ENCODE measurements at regions not wholly inside any gene's neighbourhood (a gene's known extent, or its start where the extent isn't known, plus 50 kb on each side); places are given as distances from the start of the nearest gene placed in this dataset.
"Not testable (repeated sequence)": the region's sequence is repeated elsewhere in the genome, so short reads cannot be mapped to it uniquely, and the experiment has no call there.

DNA sequence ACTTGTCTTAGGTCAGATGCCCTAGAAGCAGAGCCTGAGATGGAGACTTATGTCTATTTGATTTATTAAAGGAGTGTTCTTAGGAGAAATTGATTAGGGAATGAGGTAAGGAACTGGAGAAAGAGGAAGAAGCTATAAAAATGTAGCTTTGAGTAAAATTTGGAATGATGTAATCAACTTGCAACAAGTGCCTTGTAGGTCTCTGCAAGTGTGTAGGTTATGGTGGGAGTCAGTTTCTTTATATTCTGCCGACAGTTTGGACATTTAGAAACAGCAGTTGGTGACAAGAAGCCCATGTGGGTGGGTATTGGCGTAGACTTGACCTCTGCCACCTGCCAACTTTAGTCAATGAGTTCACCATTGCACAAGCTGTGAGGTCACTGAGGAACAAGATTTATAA is 986.5 kb downstream of the CDH18 start:
- DNase-seq: no peak

DNA sequence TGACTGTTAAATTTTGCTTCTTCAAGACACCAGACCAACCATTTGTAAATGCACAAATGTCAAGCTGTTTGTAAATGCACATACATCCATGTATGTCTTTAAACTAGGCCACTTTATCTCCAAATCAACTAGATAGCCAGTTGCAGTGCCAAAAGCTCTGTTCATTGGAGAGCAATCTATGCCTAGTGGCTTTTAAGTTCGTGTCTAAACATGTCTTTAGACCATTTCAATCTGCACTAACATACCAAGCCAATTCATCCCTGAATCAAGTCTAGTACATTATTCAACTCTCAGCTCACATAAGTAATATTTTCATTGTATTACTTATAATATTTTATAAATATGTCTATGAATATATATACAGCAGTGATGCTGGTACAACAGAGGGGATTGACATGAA is 985.9 kb downstream of the CDH18 start:
- DNase-seq: no peak

DNA sequence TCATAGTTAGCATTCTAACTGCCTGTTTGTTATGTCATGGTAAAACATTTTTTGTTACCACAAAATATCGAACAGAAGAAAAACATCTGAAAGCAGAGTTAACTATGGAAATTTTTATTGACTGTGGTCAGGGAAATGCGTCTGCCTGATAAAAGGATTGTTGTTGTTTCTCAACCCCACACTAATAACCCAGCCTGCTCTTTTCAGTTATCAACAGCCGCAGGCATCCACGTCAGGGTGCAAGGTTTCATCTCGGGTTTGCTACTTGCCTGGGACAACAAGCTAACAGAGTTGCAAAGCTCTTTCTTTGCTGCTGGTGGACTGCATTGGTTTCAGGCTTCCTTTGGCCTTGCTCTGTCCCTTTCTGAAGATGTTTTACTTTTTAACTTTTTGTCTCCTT is 969.2 kb downstream of the CDH18 start:
- DNase-seq: no peak

DNA sequence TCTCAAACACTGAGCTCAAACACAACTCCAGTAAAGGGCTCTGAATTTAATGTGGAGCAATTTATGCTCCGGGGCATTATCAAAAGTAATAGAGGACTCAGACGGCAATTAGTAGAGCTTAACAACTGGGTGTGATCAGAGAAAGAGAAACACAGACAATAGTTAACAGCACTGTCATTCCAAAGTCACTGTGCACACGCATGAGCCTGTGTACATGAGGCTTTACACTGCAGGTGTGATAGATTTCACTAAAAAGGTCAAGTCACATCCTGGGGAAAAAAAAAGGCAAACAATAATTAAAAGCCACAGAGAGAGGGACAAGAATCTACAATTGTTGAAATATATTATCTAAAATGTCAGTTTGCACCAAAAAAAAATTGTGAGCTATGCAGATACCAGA is 956.5 kb downstream of the CDH18 start:
- DNase-seq: no peak

DNA sequence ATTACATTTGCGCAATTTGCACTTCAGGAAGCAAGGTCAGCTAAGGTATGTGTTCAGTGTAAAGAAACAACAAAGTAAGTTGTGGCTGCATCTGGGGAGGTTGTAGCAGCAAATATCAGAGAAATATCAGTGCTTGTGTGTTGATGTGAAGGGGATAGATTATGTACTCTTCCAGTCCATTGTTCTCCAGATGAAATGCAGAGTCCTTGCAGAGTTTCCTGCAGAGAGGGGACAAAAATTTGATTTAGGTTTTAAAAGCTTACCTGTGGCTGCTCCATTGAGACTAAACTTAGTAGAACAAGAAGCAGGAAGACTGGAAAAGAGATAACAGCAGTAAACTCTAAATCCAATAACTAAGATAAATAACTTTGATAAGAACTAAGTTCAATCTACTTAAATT is 952.2 kb downstream of the CDH18 start:
- no peak for DNase-seq

DNA sequence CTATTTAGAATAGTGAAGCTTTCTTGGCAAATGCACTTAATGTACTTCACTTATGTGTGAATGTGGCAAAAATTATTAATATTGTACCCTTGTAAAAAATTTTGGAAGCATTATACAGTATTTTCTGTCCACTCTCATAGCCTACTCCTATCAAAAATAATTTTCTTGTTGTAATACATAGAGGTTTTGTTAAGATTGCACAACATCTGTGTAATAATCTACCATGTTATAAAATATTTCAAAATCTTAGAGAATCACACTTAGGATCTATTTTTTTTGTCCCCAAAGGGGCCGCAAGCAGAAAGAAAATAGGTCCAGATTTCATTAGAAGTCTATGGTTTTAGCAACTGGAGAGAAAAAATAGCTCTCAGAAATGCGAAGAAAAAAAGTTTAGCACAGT is 945.9 kb downstream of the CDH18 start:
- no peak for DNase-seq

DNA sequence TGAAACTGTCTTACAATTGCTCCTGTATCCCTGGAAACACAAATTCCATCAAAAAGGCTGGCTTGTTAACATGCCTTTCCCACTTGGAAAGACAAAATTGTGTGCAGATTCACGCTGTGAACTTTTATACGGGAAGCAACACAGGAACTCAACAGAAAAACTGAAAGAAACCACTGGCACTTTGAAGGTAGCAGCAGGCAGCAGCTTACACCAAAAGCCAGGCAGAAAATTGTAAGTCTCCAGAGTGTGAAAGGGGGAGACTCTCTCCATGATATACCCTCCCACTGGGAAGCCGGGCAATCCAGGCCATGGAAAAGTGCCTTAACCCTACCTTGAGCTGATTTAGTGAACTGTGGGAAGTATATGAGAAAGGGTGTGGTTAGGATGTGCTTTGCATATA is 943.7 kb downstream of the CDH18 start:
- no peak for DNase-seq

DNA sequence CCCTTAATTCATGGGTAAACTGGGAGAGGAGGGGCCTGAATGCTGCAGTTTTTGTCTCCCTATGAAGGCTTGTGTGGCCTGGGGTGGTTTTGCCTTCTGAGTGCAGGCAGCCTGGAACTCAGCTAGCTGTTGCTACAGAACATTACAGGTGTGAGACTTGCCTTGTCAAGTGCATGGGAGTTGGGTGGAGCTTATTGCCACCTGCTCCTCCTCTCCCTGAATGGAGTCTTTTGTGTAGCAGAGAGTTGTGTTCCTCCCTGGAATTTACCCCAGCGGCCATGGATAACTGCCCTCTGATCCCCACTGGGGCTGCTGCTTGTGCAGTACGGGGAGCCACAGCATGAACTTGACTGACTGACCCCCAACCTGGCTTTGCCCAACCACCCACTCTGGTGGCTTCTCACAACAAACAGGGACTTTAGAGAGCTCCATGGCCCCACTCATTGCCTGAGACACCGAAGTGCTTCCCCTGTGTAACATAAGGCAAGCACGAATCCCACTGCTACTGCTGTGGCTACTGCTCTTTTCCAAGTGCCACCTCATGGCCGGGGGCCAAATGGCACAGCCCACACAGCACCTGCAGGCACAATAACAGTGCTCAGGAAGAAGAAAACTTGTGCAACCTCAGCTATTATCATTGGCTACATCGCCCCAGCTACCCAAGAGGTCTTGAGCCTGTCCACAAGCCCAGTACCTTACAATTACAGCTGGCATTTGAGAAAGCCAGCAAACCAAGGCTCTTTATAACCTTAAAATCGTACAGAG is 942.9 kb downstream of the CDH18 start:
- DNase-seq: no peak

DNA sequence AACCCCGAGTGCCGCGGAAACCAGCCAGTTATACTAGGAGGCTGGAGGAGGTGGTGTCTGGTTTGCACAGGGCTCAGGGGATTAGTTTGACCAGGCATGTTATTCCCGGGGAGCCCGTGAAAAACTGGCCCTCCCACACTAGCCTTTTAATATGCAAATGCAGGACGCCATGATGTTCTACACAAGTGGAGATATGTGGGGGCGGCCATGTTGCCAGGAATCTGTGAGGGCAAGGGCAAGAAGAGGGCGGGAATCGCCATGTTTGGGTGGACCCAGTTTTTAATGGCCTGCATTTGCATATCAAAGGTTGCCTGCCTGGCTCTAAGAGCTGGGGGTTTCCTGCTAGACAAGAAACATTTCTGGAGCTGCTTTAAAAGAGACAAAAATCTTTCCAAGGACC is 940.7 kb downstream of the CDH18 start:
- no peak for DNase-seq

DNA sequence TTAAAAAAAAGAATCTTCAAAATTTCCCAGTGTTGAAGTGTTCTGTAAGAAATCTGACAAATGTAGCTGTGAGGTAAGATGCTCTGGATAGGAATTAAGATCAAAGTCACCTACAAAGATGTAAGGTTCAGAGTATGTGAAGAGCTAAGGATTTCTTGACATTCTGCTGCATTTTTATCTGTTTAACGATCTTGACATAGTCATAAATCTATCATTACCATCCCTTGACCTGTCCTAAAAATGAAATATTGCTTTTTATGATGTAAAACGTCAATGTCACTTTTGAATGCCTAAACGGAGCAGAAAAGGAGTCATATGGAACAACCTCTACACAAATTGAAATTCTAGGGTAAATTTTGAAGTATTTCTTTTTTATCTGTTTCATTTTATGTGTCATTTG is 939.3 kb downstream of the CDH18 start:
- no peak for DNase-seq

DNA sequence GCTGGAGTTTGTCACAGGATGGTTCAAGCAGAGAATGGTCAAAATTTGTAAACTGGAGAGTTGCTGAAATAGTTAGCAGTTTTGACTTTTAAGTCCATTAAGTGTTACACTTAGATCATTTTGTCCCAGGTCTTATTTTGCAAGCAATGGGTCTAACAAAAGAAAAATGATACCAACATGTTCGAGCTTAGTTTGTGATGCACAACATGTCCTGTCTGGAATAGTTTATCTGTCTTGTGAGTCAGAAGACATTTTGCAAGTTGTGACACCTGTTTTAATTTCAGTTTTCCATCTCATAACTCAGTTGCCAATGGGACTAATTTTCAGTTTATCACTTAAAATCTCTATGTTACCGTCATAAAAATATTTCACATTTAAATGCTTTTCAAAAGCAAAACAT is 929.8 kb downstream of the CDH18 start:
- DNase-seq: no peak

DNA sequence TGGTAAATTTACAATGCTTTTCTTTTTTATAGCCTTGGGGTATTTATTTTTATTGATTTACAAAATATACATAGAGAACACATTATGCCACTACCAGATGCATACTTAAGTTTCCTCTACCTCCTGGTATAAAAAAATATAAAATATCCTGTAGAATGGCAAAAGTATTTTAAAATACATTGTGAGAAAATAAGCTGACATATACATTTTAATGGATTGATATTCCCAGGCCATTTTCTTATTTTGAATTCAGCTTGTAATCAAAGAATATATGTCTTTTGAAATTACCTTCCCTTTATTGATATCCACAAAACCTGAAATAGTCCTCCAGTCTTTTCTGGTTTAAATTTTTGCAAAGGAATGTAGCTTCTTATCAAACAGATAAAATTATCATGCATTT is 923.9 kb downstream of the CDH18 start:
- no peak for DNase-seq

DNA sequence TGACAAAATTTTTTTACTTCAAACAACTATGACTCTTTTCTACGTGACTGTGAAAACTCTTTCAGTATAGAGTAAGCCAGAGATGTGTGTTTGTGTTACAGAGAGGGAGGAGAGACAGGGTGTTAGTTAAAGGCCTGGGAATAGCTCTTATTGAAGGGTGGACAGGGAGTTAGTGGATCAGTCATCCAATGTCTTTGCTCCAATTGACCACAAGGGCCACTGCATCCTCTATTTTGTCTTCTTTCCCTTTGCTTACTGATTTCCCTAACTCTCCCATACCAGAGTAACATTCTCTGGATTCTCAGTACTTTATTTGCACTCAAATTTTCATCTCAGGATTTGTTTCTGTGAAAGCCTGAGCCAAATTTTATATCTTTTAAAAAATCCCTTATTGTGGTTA is 920.3 kb downstream of the CDH18 start:
- no peak for DNase-seq

DNA sequence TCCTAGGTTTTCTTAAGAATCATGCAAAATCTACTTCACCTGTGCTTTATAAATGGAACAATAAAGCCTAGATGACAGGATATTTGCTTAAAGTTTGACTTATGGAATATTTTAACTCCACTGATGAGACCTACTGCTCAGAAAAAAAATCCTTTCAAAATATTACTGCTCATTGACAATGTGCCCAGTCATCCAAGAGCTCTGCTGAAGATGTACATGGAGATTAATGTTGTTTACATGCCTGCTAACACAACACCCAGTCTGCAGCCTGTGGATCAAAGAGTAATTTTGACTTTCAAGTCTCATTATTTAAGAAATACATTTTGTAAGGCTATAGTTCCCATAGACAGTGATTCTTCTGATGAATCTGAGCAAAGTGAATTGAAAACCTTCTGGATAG is 889.6 kb downstream of the CDH18 start:
- no peak for DNase-seq

DNA sequence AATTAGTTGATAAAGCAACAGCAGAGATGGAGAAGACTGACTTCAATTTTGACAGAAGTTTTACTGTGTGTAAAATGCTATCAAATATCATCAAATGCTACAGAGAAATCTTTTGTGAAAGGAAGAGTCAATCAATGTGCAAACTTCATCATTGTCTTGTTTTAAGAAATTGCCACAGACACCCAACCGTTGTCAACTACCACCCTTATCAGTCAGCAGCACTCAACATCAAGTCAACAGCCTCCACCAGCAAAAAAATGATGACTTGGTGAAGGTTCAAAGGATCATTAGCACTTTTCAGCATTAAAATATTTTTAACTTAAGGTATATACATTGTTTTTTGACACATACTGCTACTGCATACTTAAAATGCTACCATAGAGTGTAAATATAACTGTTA is 888.8 kb downstream of the CDH18 start:
- no peak for DNase-seq

DNA sequence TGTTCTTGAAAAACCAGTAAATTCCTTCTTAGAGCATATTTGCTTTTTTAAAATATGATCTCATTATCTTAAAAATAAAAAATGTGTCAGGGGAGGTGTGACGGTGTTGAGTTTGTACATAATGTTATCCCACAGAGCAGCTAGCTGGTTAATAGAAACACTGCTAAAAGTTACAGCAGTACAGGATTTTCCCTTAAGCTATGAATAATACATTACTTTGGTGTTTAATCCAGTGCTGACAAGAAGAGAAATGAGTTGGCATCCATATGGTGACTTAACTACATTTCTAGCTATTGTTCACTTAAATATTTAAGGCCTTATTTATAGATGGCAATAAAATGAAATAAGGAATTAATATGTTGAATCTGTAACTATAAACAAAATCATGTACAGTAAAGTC is 883.1 kb downstream of the CDH18 start:
- DNase-seq: no peak

DNA sequence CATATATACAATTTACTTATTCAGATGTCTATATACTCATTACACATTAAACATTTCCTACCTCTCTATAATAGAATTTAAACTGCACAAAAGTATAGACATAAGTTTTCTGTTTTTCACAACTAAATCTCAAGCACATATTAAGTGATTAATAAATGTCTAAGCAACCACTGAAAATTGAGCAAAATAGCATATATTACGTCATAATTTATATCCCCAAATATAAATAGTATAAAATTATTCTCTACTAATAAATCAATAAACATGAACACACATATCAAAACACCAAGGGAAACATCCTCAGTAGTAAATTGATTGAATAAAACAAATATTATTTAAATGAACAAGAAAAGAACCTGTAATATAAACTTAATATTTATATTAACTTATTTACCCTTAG is 865.1 kb downstream of the CDH18 start:
- no peak for DNase-seq

DNA sequence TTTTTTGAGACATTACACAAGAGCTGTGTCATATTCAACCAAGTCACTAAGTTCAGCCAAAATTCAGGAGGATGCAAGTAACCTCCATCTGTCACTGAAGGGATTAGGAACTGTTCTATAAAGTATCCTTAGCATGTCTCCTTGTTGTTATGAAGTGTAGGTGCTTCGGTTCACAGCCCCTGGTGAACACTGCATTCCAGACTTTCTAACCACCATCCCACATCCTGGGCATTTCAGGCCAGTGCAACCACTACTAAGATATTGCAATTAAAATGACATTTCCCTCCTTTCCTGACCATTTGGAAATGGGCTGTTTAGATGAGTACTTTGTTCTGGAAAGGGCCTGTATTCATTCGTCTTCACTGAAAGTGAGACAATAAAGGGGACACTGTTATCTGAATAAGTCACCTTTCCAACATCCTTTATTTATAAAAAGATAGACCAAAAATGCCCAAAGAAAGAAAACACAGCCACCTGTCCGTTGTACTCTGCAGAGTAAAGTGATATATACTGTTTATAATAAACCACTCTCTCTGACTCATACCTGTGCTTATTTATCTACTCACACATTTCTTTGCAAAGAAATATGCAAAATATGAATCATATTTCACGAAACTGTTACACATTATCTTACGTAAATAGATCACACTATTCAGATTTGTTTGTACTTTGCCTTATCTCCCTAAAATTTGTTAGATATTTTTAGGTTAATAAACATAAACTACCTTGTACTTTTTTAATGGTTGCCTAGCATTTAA is 861.9 kb downstream of the CDH18 start:
- DNase-seq: no peak

DNA sequence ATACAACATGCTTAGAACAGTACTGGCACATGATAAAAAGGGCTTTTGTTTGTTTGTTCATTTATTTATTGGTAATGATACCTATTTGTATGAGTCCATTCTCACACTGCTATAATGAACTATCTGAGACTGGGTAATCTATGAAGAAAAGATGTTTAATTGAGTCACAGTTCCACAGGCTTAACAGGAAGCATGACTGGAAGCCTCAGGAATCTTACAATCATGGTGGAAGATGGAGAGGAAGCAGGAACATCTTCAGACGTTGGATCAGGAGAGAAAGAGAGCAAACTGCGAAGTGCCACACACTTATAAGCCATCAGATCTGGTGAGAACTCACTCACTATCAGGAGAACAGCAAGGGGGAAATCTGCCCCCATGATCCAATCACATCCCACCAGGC is 847.7 kb downstream of the CDH18 start:
- DNase-seq: no peak

DNA sequence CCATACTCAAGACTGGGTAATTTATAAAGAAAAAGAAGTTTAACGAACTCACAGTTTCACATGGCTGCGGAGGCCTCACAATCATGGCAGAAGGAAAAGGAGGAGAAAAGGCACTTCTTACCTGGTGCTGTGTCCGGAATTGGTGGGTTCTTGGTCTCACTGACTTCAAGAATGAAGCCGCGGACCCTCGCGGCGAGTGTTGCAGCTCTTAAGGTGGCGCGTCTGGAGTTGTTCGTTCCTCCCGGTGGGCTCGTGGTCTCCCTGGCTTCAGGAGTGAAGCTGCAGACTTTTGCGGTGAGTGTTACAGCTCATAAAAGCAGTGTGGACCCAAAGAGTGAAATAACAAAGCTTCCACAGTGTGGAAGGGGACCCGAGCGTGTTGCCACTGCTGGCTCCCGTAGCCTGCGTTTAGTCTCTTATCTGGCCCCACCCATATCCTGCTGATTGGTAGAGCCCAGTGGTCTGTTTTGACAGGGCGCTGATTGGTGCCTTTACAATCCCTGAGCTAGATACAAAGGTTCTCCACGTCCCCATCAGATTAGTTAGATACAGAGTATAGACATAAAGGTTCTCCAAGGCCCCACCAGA is 846.0 kb downstream of the CDH18 start:
- not testable (repeated sequence) for DNase-seq

DNA sequence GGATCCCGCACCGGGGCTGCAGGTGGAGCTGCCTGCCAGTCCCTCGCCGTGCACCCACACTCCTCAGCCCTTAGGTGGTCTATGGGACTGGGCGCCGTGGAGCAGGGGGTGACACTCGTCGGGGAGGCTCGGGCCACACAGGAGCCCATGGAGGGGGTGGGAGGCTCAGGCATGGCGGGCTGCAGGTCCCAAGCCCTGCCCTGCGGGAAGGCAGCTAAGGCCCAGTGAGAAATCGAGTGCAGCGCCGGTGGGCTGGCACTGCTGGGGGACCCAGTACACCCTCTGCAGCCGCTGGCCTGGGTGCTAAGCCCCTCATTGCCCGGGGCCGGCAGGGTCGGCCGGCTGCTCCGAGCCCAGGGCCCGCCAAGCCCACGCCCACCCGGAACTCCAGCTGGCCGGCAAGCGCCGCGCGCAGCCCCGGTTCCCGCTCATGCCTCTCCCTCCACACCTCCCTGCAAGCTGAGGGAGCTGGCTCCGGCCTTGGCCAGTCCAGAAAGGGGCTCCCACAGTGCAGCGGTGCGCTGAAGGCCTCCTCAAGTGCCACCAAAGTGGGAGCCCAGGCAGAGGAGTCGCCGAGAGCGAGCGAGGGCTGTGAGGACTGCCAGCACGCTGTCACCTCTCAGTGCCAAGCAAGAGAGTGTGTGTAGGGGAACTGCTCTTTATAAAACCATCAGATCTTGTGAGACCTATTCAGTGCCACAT is 845.1 kb downstream of the CDH18 start:
- not testable (repeated sequence) for DNase-seq

DNA sequence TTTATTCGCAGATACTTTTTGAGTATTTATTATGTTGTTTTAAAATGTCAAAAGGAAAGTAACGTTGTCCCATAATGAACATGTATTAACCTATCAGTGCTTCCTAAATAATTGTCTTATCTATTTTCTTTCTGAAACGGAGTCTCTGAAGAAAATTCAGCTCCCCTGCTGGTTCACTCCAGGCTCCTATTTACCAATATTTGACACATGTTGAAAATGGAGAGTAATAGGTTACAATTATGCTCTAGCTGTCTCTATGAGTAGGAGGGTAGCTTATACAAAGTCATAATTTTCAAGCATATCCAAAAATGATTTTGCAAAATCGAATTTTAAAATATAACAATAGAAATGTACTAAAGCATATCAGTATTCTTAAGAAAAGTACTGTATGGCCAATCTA is 844.1 kb downstream of the CDH18 start:
- no peak for DNase-seq

DNA sequence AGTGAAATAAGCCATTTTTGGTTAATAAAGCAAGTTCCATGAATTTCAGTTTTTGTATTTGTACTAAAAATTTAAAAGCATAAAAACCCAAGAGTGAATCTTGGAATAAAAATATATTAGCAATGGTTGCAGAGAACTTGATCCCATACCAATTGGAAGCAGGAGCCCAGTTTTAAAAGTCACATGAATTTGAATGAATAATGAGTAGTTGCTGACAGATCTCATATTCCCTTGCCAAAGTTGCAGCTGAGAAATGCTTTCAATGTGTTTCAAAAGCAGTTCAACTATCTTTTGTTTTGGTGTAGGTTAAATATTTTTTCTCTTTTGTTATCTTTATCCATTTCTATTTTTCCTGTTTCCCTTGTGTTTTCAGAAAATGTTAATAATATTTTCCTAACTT is 818.6 kb downstream of the CDH18 start:
- no peak for DNase-seq
